ENCODE measurements at regions not wholly inside any gene's neighbourhood (a gene's known extent, or its start where the extent isn't known, plus 50 kb on each side); places are given as distances from the start of the nearest gene placed in this dataset.
"Not testable (repeated sequence)": the region's sequence is repeated elsewhere in the genome, so short reads cannot be mapped to it uniquely, and the experiment has no call there.

GRCh38 chr12:45490232-45490881 lies 239.1 kb upstream of the ARID2 start:
- no peak for DNase-seq

GRCh38 chr12:45494279-45494678 lies 235.2 kb upstream of the ARID2 start:
- no peak for DNase-seq

GRCh38 chr12:45498645-45499044 lies 230.9 kb upstream of the ARID2 start:
- DNase-seq, result no peak

GRCh38 chr12:45502481-45503128 lies 226.9 kb upstream of the ARID2 start:
- no peak for DNase-seq

GRCh38 chr12:45503899-45504298 lies 225.6 kb upstream of the ARID2 start:
- DNase-seq, result no peak

- no peak for DNase-seq
These were observed 225.0 kb upstream of the ARID2 start for GRCh38 chr12:45504316-45505010.

GRCh38 chr12:45509187-45509586 lies 220.3 kb upstream of the ARID2 start:
- no peak for DNase-seq

GRCh38 chr12:45509621-45510020 lies 219.9 kb upstream of the ARID2 start:
- no peak for DNase-seq

GRCh38 chr12:45517381-45517780 lies 212.1 kb upstream of the ARID2 start:
- no peak for DNase-seq

GRCh38 chr12:45518291-45519235 lies 210.9 kb upstream of the ARID2 start:
- peak; percentile 9 to 25 for DNase-seq

- no peak for DNase-seq
These were observed 207.3 kb upstream of the ARID2 start for GRCh38 chr12:45522227-45522626.

GRCh38 chr12:45526823-45527222 lies 202.7 kb upstream of the ARID2 start:
- DNase-seq, result not testable (repeated sequence)

GRCh38 chr12:45532113-45532512 lies 197.4 kb upstream of the ARID2 start:
- no peak for DNase-seq

- no peak for DNase-seq
These were observed 193.8 kb upstream of the ARID2 start for GRCh38 chr12:45535610-45536180.

- DNase-seq, result no peak
These were observed 193.2 kb upstream of the ARID2 start for GRCh38 chr12:45536284-45536683.

- no peak for DNase-seq
These were observed 188.7 kb upstream of the ARID2 start for GRCh38 chr12:45540661-45541341.

- DNase-seq, result peak; percentile 16 to 45
These were observed 185.6 kb upstream of the ARID2 start for GRCh38 chr12:45543887-45544286.

- DNase-seq, result no peak
These were observed 183.0 kb upstream of the ARID2 start for GRCh38 chr12:45546545-45546944.

GRCh38 chr12:45547132-45547531 lies 182.4 kb upstream of the ARID2 start:
- no peak for DNase-seq

- DNase-seq, result no peak
These were observed 181.7 kb upstream of the ARID2 start for GRCh38 chr12:45547822-45548221.

- DNase-seq, result no peak
These were observed 181.1 kb upstream of the ARID2 start for GRCh38 chr12:45548426-45548825.

- no peak for DNase-seq
These were observed 180.1 kb upstream of the ARID2 start for GRCh38 chr12:45549337-45549902.

All from stimulated activated CD4-positive, alpha-beta T cell treated with anti-CD3 and anti-CD28 coated beads, Interleukin-2, amount 100 ng/mL, for 48 hours (primary cell).